ENCODE measurements at regions not wholly inside any gene's neighbourhood (a gene's known extent, or its start where the extent isn't known, plus 50 kb on each side); places are given as distances from the start of the nearest gene placed in this dataset.

DNA sequence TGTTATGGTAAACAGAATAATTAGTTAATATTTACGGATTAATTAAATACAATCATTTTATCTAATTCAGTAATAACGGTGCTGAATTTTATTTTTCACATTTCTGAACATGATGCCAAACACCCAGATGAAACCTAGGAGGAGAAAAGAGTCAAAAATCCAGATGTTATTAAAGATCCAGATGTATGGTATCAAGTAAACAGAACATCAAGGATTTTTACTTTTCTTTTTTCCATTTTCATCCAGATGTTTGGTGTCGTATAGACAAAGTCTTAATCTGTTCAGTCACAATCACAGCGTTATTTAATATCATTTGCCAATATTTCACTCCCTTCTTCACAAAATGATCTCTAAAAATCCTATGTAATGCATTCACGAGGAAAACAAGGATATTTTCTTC lies 64.0 kb upstream of the NR2F2 start:
- no peak for DNase-seq (ENCODE audit: insufficient read length, low spot score)
- FAIRE-seq: no peak

GRCh38 chr15:96267463-96267862 lies 63.0 kb upstream of the NR2F2 start:
- FAIRE-seq (no peak), DNase-seq (ENCODE audit: insufficient read length, low spot score) (no peak)

DNA sequence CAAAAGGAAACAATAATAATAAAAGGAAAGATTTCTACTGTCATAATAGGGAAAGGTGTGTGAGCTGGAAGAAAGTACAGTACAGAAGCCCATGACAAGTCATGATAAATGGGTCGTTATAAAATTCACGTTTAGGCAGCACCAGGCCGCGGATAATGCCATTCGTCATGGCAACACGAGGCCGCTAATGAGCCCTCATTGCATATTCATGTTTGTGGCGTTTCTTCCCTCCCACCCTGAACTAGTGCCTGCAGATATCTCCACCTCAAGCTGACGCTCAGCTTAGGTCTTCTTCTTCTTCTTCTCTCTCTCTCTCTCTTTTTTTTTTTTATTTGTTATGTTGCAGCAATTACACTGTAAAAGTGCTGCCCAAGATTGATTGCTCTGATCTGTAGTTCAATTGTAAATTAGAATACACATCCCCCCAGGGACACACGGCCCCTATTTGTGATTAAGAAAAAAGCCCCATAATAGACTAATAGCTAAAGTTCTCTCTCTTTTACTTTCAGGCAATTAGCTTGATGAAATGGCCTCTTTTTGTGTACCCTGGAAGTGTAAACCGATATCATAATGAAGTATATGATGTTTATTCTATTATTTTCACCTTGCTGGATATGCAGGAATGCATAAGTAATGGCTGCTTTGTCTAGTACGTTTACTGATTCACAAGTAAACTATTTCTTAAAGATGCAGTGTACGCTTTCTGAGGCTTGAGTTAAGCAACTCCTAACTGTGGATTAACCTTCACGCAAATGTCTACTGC lies 61.9 kb upstream of the NR2F2 start:
- no peak for DNase-seq (ENCODE audit: insufficient read length, low spot score)
- no peak for FAIRE-seq

GRCh38 chr15:96270581-96271172 lies 59.8 kb upstream of the NR2F2 start:
- DNase-seq (ENCODE audit: insufficient read length, low spot score) (no peak), FAIRE-seq (no peak)

- DNase-seq (ENCODE audit: insufficient read length, low spot score) (no peak), FAIRE-seq (no peak)
Observed at GRCh38 chr15:96272427-96272826, 58.1 kb upstream of the NR2F2 start.

GRCh38 chr15:96273317-96274086 lies 57.0 kb upstream of the NR2F2 start:
- FAIRE-seq (no peak), DNase-seq (ENCODE audit: insufficient read length, low spot score) (no peak)

DNA sequence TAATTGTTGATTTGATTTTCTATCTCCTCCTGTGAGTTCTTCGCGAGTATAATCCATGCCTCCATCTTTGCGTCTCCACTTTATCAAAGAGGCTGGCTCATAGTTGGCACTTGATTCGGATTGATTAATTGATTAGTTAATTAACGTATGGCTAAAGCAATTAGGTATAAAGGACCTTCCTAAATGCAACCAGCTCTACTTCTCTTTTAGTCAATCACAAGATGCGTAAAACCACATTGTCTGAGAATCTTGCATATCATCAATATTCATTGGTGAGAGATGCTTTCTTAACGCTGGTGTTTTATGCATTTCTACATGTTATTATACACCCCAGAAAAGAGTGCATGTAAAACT lies 56.4 kb upstream of the NR2F2 start:
- FAIRE-seq (no peak), DNase-seq (ENCODE audit: insufficient read length, low spot score) (no peak)

DNA sequence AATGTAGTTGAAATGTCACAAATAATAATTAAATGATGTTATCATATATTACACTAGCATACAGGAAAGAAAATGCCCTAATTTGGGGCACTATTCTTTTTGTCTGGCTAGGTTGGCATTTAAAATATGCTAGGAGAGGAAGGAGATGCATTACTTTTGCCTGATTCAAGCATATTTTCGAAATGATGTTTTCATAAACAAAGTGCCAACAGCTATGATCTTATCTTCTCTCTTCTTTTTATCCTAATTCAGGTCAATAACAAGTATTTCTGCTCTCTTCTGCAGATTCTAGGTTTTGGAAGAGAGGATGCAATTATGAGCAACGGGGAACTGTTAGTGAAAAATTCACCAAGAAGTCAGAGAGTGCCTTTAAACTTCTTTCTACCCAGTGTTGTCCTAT lies 55.8 kb upstream of the NR2F2 start:
- no peak for FAIRE-seq
- no peak for DNase-seq (ENCODE audit: insufficient read length, low spot score)

DNA sequence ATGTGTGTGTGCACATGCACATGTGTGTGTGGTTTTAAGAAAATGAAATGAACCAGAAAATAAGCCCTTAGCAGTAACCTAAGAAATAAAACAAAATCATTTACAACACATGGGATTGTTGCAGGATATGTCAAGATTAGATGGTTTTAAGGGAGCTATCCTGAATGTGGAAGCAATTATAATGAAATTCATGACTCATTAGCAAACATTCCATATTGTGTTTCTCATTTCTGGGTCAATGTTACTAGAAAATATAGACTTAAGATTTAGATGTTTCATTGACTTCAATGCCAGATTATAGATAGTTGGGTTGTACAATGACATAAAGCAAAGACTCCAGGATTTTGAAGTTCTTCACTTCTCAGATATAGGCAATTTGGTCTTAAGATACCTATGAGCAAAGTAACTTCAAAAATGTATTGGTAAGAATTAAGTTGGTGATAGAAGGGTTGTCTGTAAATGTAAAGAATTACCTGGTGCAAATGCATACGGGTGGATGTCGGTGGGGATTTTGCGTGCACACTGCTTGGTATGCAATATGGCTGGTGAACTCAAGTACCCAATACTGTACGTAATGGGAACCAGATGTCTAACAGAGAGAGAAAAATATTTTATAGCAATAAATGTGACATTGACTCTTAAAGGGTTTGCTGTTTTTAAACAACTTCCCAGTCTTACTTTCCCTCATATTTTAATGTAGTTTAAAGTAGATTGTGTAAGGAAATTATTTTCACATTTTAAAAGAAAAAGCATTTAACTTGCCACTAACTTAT lies 53.9 kb upstream of the NR2F2 start:
- DNase-seq (ENCODE audit: insufficient read length, low spot score): no peak

More for the DNA sequence above, 53.9 kb upstream of the NR2F2 start:
- no peak for FAIRE-seq
